Ovary (tissue), 3 donors: ENCODE measurements at regions not wholly inside any gene's neighbourhood (a gene's known extent, or its start where the extent isn't known, plus 50 kb on each side); places are given as distances from the start of the nearest gene placed in this dataset.

Experiments
- CTCF ChIP-seq, 3 donors: fragments of 450-650 bp in 2 of 3; fragments of 200-600 bp in 1 of 3; IDR thresholded peaks; one replicate each; pipeline versions ENCODE4 v1.5.1 to v1.8.0; 2016 to 2022; ENCODE audit warnings: antibody characterized with exemption in 3 of 3, mild to moderate bottlenecking in 1 of 3
- POLR2A ChIP-seq: fragments of 450-650 bp; IDR thresholded peaks from one replicate; pipeline ENCODE4 v1.6.1; 2017; ENCODE audit warnings: antibody characterized with exemption, mild to moderate bottlenecking, moderate library complexity
- donor health status: DM: no; HTN: no; CAD: no.

- TF ChIP-seq CTCF (IDR thresholded peaks at IDR 0.05): no peak
- no peak for TF ChIP-seq POLR2A
Observed at GRCh38 chr5:155368490-155368889, 354.9 kb downstream of the KIF4B start.
